GM19463 (cell line): ENCODE measurements at regions not wholly inside any gene's neighbourhood (a gene's known extent, or its start where the extent isn't known, plus 50 kb on each side); places are given as distances from the start of the nearest gene placed in this dataset.

ENCODE experiments used
- ATAC-seq: cut with Tn5 transposase; IDR thresholded peaks from one replicate; pipeline ENCODE4 v1.9.1; 2021; ENCODE audit warnings: mild to moderate bottlenecking, moderate library complexity; ENCODE audit not compliant: unreplicated experiment

- no peak for ATAC-seq
Measured at GRCh38 chr3:69579306-69580041, 159.8 kb upstream of the MITF start.

DNA sequence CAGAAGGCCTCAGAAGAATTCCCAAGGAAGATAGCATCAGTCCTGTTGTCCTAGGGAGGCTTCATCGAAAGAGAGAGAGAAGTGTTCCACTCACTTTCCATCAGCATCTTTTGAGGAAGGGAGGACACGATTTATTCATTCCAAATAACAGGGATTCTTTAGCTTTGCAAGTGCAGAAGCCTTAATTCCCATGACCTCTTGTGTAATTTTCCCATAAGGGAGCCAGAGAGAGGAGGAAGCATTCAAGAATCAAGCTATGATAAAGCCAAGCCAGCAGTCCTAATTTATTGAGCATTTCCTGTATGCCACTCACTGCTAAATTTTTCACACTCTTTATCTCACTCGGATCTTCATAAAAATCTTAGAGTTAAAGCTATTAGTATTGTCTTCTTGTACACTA is 169.7 kb upstream of the MITF start:
- ATAC-seq: no peak

GRCh38 chr3:69568951-69569350 is 170.3 kb upstream of the MITF start:
- no peak for ATAC-seq

- no peak for ATAC-seq
Measured at GRCh38 chr3:69568458-69568857, 170.8 kb upstream of the MITF start.

- ATAC-seq: no peak
Measured at GRCh38 chr3:69567710-69568052, 171.6 kb upstream of the MITF start.

DNA sequence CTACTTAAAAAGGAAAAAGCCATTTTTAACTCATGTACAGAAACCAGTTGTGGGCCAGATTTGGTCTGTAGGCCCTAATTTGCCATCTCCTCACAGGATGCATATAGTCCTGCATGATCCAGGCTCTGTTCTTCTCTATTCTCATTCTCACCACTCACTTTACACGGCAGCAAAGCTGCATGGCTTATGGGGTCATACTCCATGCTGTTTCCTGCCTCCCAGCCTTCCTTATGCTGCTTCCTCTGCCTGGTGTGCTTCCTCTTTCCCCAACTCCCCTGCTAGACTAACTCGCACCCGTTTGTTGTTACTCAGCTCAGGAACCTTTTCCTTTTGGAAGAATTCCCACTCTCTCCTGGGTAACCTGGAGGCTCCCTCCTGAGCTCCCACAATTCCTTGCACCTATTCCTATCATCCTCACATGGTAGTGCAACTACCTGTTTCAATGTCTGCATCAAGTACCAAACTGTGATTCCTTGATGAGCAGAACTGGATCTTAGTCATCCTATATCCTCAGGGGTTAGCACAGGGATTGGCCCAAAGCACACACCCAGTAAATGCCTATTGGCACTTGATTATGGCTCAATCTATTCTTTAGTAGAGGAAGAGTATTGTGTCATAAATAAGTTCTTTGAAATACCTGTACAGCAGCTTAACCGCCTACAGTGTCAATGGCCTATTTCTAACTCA is 172.1 kb upstream of the MITF start:
- ATAC-seq: no peak

GRCh38 chr3:69566275-69566674 is 173.0 kb upstream of the MITF start:
- no peak for ATAC-seq

- ATAC-seq: no peak
Measured at GRCh38 chr3:69565316-69565715, 173.9 kb upstream of the MITF start.

- ATAC-seq: no peak
Measured at GRCh38 chr3:69563981-69564380, 175.3 kb upstream of the MITF start.

GRCh38 chr3:69563151-69563550 is 176.1 kb upstream of the MITF start:
- ATAC-seq: no peak

DNA sequence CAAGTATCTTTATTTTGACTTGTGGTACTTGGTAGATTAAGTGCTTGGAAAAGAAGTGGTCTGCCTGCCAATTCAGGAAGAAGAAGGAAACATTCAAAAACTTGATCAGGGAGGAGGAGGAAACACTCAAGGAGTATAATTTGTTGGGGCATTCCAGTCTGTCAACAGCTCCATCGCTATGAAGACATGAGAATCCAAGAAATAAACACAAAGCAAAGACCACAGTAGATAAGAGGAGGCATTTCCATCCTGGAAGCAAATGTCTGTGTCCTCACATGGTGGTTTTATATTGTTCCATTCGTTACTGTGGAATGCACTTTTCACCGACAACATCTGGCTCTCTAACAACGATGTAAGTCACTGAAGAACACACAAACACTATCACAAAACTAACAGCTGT is 176.1 kb upstream of the FRMD4B start:
- ATAC-seq: no peak

- ATAC-seq: no peak
Measured at GRCh38 chr3:69560818-69561217, 174.9 kb upstream of the FRMD4B start.

DNA sequence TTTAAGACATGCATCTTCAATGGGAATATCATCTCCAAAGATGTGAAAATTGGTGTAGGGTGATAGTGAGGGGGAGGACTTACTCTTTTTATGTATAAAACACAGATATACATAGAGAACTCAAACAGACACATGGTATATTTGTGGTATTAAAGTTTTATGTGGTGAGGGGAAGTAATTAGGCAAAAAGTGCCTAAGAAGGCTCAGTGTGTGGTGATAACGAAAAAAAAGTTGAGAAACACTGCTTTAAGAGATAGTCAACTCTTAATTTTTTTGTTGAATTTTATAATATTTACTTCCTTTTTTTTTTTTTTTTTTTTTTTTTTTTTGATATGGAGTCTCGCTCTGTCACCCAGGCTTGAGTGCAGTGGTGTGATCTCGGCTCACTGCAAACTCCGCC is 174.2 kb upstream of the FRMD4B start:
- ATAC-seq: no peak

DNA sequence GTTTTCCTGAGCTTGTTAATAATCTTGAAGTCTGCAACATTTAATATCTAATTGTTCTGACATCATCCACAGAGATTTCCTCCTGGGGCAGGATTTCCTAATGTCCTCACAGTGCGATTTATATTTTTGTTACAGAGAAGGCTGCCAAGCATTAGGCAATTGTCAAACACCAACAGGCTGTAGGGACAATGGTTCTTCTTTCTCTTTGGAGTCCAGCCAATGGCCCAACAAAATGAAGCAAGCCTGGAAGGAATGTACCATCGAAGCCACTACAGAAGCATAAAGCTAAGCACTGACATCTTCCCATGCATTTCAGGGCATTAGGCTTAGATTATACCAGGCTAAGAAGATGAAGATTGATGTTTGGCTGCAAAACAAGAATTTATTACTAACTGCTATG is 173.0 kb upstream of the FRMD4B start:
- ATAC-seq: no peak

DNA sequence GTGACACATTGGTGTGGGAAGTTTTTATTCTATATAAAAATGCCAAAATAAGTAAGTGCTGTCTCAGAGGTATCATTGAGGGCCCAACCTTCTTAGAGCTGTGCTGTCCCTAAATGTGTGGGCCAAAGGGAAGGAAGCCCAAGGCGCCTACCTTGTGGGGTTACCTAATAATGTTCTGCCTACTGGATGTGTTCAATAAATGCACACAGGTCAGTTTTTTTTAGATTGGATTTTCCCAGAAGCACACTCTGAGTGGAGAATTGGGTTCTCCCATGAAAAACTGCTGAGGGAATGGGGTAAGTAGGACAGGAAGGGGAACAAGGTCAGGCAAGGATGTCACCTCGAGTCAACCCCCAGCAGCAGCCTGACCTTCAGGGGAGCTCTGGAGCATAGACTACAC is 168.7 kb upstream of the FRMD4B start:
- no peak for ATAC-seq

DNA sequence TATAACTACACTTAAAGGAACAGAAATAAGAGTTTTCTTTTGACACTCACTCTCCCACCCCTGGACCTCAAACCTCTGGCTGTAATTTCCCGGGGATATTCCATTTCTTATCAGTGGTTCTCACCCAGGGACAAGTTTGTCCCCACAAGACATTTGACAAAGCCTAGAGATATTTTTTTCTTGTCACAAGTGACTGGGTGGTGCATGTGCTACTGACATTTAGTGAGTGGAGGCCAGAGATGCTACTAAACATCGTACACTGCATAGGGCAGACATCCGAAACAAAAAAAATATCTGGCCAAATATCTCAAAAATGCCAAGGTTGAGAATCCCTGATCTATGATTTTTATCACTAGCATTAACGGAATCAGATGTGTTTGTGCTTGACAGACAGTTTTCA is 168.0 kb upstream of the FRMD4B start:
- ATAC-seq: no peak

- ATAC-seq: no peak
Measured at GRCh38 chr3:69547461-69547880, 161.6 kb upstream of the FRMD4B start.

- no peak for ATAC-seq
Measured at GRCh38 chr3:69542805-69543429, 157.0 kb upstream of the FRMD4B start.

DNA sequence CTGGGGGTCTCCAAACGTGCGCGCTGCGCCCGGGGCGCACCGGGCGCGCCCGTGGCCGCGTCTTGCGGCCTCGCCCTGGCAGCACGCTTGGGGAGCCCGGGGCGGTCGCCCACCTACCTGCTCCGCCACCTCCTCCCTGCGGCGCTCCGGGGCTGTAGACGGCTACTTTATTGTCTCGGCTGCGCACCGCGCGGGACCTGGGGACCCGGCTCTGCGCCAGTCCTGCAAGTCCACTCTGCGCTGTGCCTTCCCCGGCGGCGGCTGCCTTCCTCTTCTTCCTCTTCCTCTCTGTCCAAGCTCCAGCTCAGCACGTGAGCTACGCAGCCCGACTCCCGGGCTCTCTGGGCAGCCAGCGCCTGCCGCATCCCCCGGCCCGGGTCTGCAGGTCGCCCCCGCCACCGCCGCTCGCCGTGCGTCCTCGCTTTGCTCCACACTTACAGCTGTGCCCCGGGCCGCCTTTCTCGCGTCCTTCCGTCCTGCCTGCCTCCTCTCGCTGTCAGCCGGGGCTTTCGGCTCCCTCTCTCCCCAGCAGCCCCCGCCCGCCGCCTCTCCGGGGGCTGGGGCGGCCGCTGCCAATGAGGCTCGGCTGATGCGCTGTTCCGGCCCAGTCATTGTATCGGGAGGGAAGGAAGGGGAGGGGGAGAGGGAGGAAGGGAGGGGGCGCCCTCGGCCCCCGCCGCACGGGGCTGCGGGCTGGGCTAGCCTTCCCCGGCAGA is 156.4 kb upstream of the FRMD4B start:
- no peak for ATAC-seq

- no peak for ATAC-seq
Measured at GRCh38 chr3:69541711-69542088, 155.8 kb upstream of the FRMD4B start.

GRCh38 chr3:69540706-69541581 is 155.1 kb upstream of the FRMD4B start:
- no peak for ATAC-seq
